Neural cell (in vitro differentiated cells): ENCODE measurements at regions not wholly inside any gene's neighbourhood (a gene's known extent, or its start where the extent isn't known, plus 50 kb on each side); places are given as distances from the start of the nearest gene placed in this dataset.
"Not testable (repeated sequence)": the region's sequence is repeated elsewhere in the genome, so short reads cannot be mapped to it uniquely, and the experiment has no call there.

Experiments
- CTCF ChIP-seq: fragments of 450-650 bp; IDR thresholded peaks from 2 replicates; pipeline ENCODE4 v1.5.1; 2014; ENCODE audit warnings: antibody characterized with exemption, mild to moderate bottlenecking, moderate library complexity; ENCODE audit not compliant: poor library complexity, severe bottlenecking
- POLR2AphosphoS5 ChIP-seq: IDR thresholded peaks from 2 replicates; pipeline ENCODE4 v1.6.1; 2012

DNA sequence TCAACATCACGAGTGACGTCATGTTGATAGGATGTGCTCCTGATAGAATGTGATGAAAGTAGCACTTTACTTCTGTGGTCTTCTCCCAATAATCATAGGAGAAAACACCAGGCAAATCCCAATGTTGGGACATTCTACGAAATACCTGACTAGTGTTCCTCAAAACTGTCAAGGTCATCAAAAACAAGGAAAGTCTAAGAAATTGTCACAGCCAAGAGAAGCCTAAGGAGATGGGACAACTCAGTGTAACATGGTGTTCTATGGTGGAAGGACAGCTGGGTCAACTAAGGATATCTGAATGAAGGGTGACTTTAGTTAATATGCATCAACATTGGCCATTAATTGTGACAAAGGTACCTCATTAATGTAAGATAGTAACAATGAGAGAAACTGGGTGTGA lies 180.0 kb upstream of the PLGLB2 start:
- TF ChIP-seq POLR2AphosphoS5, CTCF: not testable (repeated sequence)
